ACC112 (cell line): ENCODE measurements at regions not wholly inside any gene's neighbourhood (a gene's known extent, or its start where the extent isn't known, plus 50 kb on each side); places are given as distances from the start of the nearest gene placed in this dataset.
"Not testable (repeated sequence)": the region's sequence is repeated elsewhere in the genome, so short reads cannot be mapped to it uniquely, and the experiment has no call there.

ENCODE experiments used
- H2AFZ ChIP-seq: fragments of 200-600 bp; sonication (generic); one replicate; pipeline ENCODE4 v1.6.0; 2017; ENCODE audit warnings: antibody characterized with exemption, low read length; ENCODE audit not compliant: unreplicated experiment
- H3K27ac ChIP-seq: fragments of 200-600 bp; sonication (generic); 2 replicates; pipeline ENCODE4 v1.5.1; 2014; ENCODE audit warnings: low read depth, mild to moderate bottlenecking, antibody characterized with exemption, low read length, moderate library complexity
- H3K27me3 ChIP-seq: fragments of 200-600 bp; sonication (generic); 2 replicates; pipeline ENCODE4 v1.6.1; 2014; ENCODE audit warnings: mild to moderate bottlenecking, antibody characterized with exemption, low read length, moderate library complexity, mixed read lengths; ENCODE audit not compliant: insufficient read depth
- H3K36me3 ChIP-seq: fragments of 200-600 bp; sonication (generic); 2 replicates; pipeline ENCODE4 v1.6.1; 2016; ENCODE audit warnings: mild to moderate bottlenecking, antibody characterized with exemption, low read length, moderate library complexity, mixed read lengths; ENCODE audit not compliant: insufficient read depth
- H3K4me1 ChIP-seq: fragments of 200-600 bp; sonication (generic); one replicate; pipeline ENCODE4 v1.6.1; 2016; ENCODE audit warnings: low read length, mixed read lengths; ENCODE audit not compliant: insufficient read depth, unreplicated experiment, control insufficient read depth
- H3K4me3 ChIP-seq: fragments of 200-600 bp; sonication (generic); 2 replicates; pipeline ENCODE4 v1.5.1; 2014; ENCODE audit warnings: mild to moderate bottlenecking, low read depth, low read length
- H3K79me2 ChIP-seq: fragments of 200-600 bp; sonication (generic); one replicate; pipeline ENCODE4 v1.6.0; 2016; ENCODE audit warnings: low read length; ENCODE audit not compliant: control insufficient read depth, unreplicated experiment, insufficient read depth

GRCh38 chr9:87197349-87198130, 250.2 kb upstream of the GAS1 start:
- H3K27ac ChIP-seq: no peak overlapping the region
- H3K36me3 ChIP-seq: no peaks in the 10 kb centered on the region
- no peaks in the 10 kb centered on the region for H3K27me3 ChIP-seq
- H3K4me3 ChIP-seq: no peak overlapping the region
- peaks cover 43% of the 10 kb centered on the region for H3K4me1 ChIP-seq
- no peak overlapping the region for H2AFZ ChIP-seq
- no peaks in the 10 kb centered on the region for H3K79me2 ChIP-seq

GRCh38 chr9:87198716-87199115, 251.4 kb upstream of the GAS1 start:
- H2AFZ ChIP-seq: no peak overlapping the region
- no peaks in the 10 kb centered on the region for H3K27me3 ChIP-seq
- H3K4me3 ChIP-seq: no peak overlapping the region
- H3K36me3 ChIP-seq: no peaks in the 10 kb centered on the region
- no peaks in the 10 kb centered on the region for H3K79me2 ChIP-seq
- no peak overlapping the region for H3K27ac ChIP-seq
- peaks cover 32% of the 10 kb centered on the region for H3K4me1 ChIP-seq

- H3K36me3 ChIP-seq: no peaks in the 10 kb centered on the region
- H3K27me3 ChIP-seq: no peaks in the 10 kb centered on the region
- H3K4me1 ChIP-seq: peaks cover 27% of the 10 kb centered on the region
- no peaks in the 10 kb centered on the region for H3K79me2 ChIP-seq
- no peak overlapping the region for H2AFZ ChIP-seq
- no peak overlapping the region for H3K27ac ChIP-seq
- no peak overlapping the region for H3K4me3 ChIP-seq
Observed at GRCh38 chr9:87199278-87199677, 252.0 kb upstream of the GAS1 start.

GRCh38 chr9:87199782-87200181, 252.5 kb upstream of the GAS1 start:
- peaks cover 22% of the 10 kb centered on the region for H3K4me1 ChIP-seq
- no peak overlapping the region for H3K4me3 ChIP-seq
- H2AFZ ChIP-seq: no peak overlapping the region
- H3K27me3 ChIP-seq: no peaks in the 10 kb centered on the region
- H3K79me2 ChIP-seq: no peaks in the 10 kb centered on the region
- H3K36me3 ChIP-seq: no peaks in the 10 kb centered on the region
- no peak overlapping the region for H3K27ac ChIP-seq

- H3K79me2 ChIP-seq: no peaks in the 10 kb centered on the region
- no peak overlapping the region for H3K27ac ChIP-seq
- H3K4me1 ChIP-seq: peaks cover 12% of the 10 kb centered on the region
- peak overlapping the region; percentile 47 for H2AFZ ChIP-seq
- no peaks in the 10 kb centered on the region for H3K27me3 ChIP-seq
- H3K36me3 ChIP-seq: no peaks in the 10 kb centered on the region
- peak overlapping the region; percentile 24; the same call in 1 of the 2 replicates for H3K4me3 ChIP-seq
Observed at GRCh38 chr9:87201351-87201751, 254.0 kb upstream of the GAS1 start.

GRCh38 chr9:87206064-87206661, 258.9 kb upstream of the GAS1 start:
- Histone ChIP-seq H3K36me3 (no peaks in the 10 kb centered on the region), H3K79me2 (no peaks in the 10 kb centered on the region), H3K27ac (no peak overlapping the region), H2AFZ (no peak overlapping the region), H3K4me1 (peaks cover 9% of the 10 kb centered on the region), H3K4me3 (no peak overlapping the region), H3K27me3 (no peaks in the 10 kb centered on the region)

GRCh38 chr9:87210658-87211057, 263.4 kb upstream of the GAS1 start:
- H3K4me1 ChIP-seq, H3K27me3 ChIP-seq, H3K27ac ChIP-seq, H3K36me3 ChIP-seq, H3K4me3 ChIP-seq, H2AFZ ChIP-seq, H3K79me2 ChIP-seq: not testable (repeated sequence)

- no peaks in the 10 kb centered on the region for H3K36me3 ChIP-seq
- no peaks in the 10 kb centered on the region for H3K27me3 ChIP-seq
- no peak overlapping the region for H2AFZ ChIP-seq
- no peak overlapping the region for H3K27ac ChIP-seq
- H3K79me2 ChIP-seq: no peaks in the 10 kb centered on the region
- H3K4me3 ChIP-seq: no peak overlapping the region
- peaks cover 5% of the 10 kb centered on the region for H3K4me1 ChIP-seq
Observed at GRCh38 chr9:87211669-87212068, 264.4 kb upstream of the GAS1 start.

GRCh38 chr9:87212605-87213021, 265.3 kb upstream of the GAS1 start:
- H3K4me3 ChIP-seq: no peak overlapping the region

GRCh38 chr9:87213948-87214347, 266.6 kb upstream of the GAS1 start:
- Histone ChIP-seq H2AFZ (no peak overlapping the region), H3K27ac (no peak overlapping the region), H3K36me3 (no peaks in the 10 kb centered on the region), H3K4me3 (no peak overlapping the region), H3K27me3 (no peaks in the 10 kb centered on the region), H3K4me1 (peaks cover 5% of the 10 kb centered on the region), H3K79me2 (no peaks in the 10 kb centered on the region)

More at GRCh38 chr9:87212605-87213021, 265.3 kb upstream of the GAS1 start:
- Histone ChIP-seq H3K27me3 (no peaks in the 10 kb centered on the region), H3K36me3 (no peaks in the 10 kb centered on the region), H3K4me1 (peaks cover 5% of the 10 kb centered on the region), H3K27ac (no peak overlapping the region), H2AFZ (no peak overlapping the region), H3K79me2 (no peaks in the 10 kb centered on the region)

GRCh38 chr9:87214991-87215390, 267.7 kb upstream of the GAS1 start:
- Histone ChIP-seq H3K4me3 (no peak overlapping the region), H2AFZ (no peak overlapping the region), H3K27me3 (no peaks in the 10 kb centered on the region), H3K27ac (no peak overlapping the region), H3K36me3 (no peaks in the 10 kb centered on the region), H3K4me1 (peaks cover 5% of the 10 kb centered on the region), H3K79me2 (no peaks in the 10 kb centered on the region)
